ENCODE measurements at regions not wholly inside any gene's neighbourhood (a gene's known extent, or its start where the extent isn't known, plus 50 kb on each side); places are given as distances from the start of the nearest gene placed in this dataset.

DNA sequence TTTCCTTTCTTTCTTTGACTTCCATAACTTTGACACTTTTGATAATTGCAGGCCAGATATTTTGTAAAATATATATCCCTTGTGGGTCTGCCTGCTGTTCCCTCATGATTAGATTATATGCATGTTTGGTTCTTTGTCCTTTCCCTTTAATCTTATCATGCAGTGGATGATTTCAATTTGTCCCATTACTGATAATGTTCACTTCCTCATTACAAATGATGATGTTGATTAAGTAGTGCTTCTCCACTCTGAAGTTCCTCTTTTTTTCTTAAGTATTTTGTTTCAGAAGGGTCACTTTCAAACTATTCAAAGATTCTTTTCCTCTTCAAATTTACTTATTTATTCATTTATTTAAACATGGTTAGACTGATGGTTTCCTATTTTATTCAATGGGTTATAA lies 898.1 kb downstream of the XPNPEP1 start:
- H3K27ac ChIP-seq (ENCODE audit: low read depth, low read length) = no peak overlapping the region
- H2AFZ ChIP-seq (ENCODE audit: low read length, unreplicated experiment) = no peak overlapping the region
- no peaks in the 10 kb centered on the region for H3K36me3 ChIP-seq (ENCODE audit: insufficient read depth, low read length)
- no peaks in the 10 kb centered on the region for H3K79me2 ChIP-seq (ENCODE audit: control insufficient read depth, insufficient read depth, low read length, unreplicated experiment)
- H3K4me3 ChIP-seq (ENCODE audit: low read depth, low read length) = no peak overlapping the region
- no peaks in the 10 kb centered on the region for H3K4me1 ChIP-seq (ENCODE audit: control insufficient read depth, insufficient read depth, low read length, unreplicated experiment)
- H3K27me3 ChIP-seq (ENCODE audit: insufficient read depth, low read length) = no peaks in the 10 kb centered on the region

DNA sequence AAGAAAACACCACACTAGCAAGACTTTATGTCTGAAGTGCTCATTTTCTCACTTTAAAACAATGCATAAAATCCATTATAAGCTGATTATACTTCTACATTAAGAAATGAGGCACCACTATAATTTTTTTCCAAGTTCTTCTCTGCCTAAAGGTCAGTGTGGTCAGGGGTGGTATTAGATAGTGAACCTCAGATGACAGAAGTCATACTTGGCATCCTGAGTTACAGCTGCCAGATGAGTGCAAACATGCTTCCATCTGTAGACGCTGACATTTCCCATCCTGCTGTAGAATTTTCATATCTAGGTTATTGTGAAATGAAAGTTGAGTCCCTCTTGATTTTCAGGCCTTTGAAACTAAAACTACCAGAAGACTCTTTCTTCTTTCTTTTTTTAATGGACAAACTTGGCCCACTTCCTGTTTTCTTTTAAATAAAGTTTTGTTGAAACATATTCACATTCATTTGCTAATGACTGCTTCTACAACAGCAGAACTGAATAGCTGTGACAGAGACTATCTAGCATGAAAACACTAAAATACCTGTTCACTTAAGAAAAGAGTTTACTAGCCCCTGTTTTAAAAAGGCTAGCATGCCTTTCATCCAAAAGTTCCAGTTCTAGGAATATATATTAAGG lies 900.8 kb downstream of the XPNPEP1 start:
- no peaks in the 10 kb centered on the region for H3K4me1 ChIP-seq (ENCODE audit: control insufficient read depth, insufficient read depth, low read length, unreplicated experiment)
- no peak overlapping the region for H2AFZ ChIP-seq (ENCODE audit: low read length, unreplicated experiment)
- no peaks in the 10 kb centered on the region for H3K36me3 ChIP-seq (ENCODE audit: insufficient read depth, low read length)
- no peak overlapping the region for H3K27ac ChIP-seq (ENCODE audit: low read depth, low read length)
- H3K4me3 ChIP-seq (ENCODE audit: low read depth, low read length) = no peak overlapping the region
- no peaks in the 10 kb centered on the region for H3K27me3 ChIP-seq (ENCODE audit: insufficient read depth, low read length)
- H3K79me2 ChIP-seq (ENCODE audit: control insufficient read depth, insufficient read depth, low read length, unreplicated experiment) = no peaks in the 10 kb centered on the region

DNA sequence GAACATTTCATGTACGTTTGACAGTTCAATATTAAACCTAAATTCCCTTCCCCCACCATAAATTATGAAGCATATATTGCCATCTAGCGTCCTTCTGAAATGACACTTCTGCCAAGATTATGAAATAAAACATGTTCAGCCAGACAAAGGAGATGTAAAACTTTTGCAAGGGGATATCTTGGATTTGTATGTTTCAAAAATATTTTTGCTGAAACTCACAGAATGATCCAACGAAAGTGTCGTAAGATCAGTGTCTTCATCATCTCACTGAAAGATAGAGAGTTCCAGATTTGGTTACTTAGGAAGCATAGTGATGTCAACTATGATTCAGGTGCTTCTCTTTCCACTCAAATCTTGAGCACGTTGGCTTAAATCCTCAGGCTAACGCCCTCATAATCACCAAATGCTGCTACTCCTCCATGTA lies 904.3 kb downstream of the XPNPEP1 start:
- Histone ChIP-seq H3K36me3 (ENCODE audit: insufficient read depth, low read length) (no peaks in the 10 kb centered on the region), H3K27ac (ENCODE audit: low read depth, low read length) (no peak overlapping the region), H3K27me3 (ENCODE audit: insufficient read depth, low read length) (no peaks in the 10 kb centered on the region), H3K4me3 (ENCODE audit: low read depth, low read length) (no peak overlapping the region), H3K4me1 (ENCODE audit: control insufficient read depth, insufficient read depth, low read length, unreplicated experiment) (no peaks in the 10 kb centered on the region), H2AFZ (ENCODE audit: low read length, unreplicated experiment) (no peak overlapping the region), H3K79me2 (ENCODE audit: control insufficient read depth, insufficient read depth, low read length, unreplicated experiment) (no peaks in the 10 kb centered on the region)

DNA sequence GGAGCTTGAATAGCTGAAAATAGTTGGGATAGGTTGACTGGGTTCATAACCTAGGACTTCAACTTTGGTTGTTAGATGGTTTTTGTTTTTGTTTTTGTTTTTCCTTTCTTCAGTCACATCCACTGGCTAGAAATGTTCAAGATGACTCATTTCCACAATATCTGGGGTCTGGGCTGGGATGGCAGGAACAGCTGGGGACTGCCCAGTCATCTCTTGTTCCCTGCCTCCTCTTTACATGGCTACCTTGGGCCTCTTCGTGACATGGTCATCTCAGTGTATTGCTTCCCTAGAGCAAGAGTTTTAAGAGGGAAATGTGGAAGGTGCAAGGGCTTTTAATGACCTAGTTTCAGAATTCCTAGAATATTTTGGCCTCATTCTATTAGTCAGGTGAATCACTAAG lies 915.8 kb downstream of the XPNPEP1 start:
- Histone ChIP-seq H3K4me1 (ENCODE audit: control insufficient read depth, insufficient read depth, low read length, unreplicated experiment) (no peaks in the 10 kb centered on the region), H2AFZ (ENCODE audit: low read length, unreplicated experiment) (no peak overlapping the region), H3K79me2 (ENCODE audit: control insufficient read depth, insufficient read depth, low read length, unreplicated experiment) (no peaks in the 10 kb centered on the region), H3K36me3 (ENCODE audit: insufficient read depth, low read length) (no peaks in the 10 kb centered on the region), H3K4me3 (ENCODE audit: low read depth, low read length) (no peak overlapping the region), H3K27ac (ENCODE audit: low read depth, low read length) (no peak overlapping the region), H3K27me3 (ENCODE audit: insufficient read depth, low read length) (no peaks in the 10 kb centered on the region)

DNA sequence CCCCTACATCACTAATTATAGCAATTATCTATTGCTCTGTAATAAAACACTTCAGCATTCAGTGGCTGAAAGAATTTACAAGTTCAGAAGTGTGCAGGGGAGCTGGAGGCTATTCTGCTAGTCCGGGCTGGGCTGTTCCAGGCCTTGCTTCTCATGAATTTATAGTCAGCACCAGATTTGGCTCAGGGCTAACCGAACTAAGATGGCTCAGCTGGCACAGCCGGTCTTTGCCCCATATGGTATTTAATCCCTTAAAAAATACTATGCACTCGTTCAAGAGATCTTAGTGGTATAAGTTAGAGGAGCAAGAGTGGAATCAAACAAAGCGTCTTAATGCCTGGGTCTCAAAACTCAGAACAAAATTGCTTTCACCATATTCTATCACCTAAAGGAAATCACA lies 932.9 kb downstream of the XPNPEP1 start:
- no peak overlapping the region for H3K27ac ChIP-seq (ENCODE audit: low read depth, low read length)
- no peaks in the 10 kb centered on the region for H3K27me3 ChIP-seq (ENCODE audit: insufficient read depth, low read length)
- H3K4me3 ChIP-seq (ENCODE audit: low read depth, low read length) = no peak overlapping the region
- H3K36me3 ChIP-seq (ENCODE audit: insufficient read depth, low read length) = no peaks in the 10 kb centered on the region
- H2AFZ ChIP-seq (ENCODE audit: low read length, unreplicated experiment) = no peak overlapping the region
- no peaks in the 10 kb centered on the region for H3K79me2 ChIP-seq (ENCODE audit: control insufficient read depth, insufficient read depth, low read length, unreplicated experiment)
- no peaks in the 10 kb centered on the region for H3K4me1 ChIP-seq (ENCODE audit: control insufficient read depth, insufficient read depth, low read length, unreplicated experiment)

DNA sequence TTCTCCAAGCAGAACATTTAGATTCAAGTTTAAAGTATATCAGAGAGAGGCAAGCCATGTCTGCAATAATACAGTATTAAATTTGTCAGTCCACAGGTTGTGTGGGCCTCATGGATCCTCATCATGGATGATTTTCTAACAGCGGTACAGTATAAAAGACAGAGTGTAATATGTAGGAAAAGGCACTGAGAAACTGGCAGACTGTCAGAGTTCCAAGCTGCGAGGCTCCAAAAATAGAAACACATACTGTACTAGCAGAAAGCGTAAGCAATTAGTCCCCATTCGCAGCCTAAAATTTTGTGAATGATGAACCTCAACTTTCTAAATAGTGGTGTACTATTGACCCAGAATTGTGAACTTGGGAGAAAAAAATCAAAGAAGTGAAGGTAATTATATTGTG lies 933.3 kb downstream of the XPNPEP1 start:
- no peaks in the 10 kb centered on the region for H3K27me3 ChIP-seq (ENCODE audit: insufficient read depth, low read length)

DNA sequence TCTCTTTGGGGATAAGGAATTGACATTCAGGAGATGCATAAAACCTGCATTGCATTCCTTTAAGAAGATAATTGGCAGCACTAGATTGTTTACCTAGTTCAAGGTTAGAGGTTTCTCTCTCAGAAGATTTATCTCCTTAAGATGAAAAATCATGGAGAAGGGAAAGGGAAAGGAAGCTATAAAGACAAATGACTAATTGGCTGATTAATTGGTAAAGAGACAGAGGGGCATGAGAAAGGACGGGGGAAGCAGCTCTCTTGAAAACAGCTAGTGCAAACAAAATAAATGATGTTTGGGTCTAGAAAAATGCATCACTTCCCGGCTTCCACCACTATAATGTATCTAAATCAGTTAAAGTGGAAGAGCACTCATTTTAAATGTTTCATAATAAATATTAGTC lies 941.2 kb downstream of the XPNPEP1 start:
- Histone ChIP-seq H2AFZ (ENCODE audit: low read length, unreplicated experiment) (no peak overlapping the region), H3K79me2 (ENCODE audit: control insufficient read depth, insufficient read depth, low read length, unreplicated experiment) (no peaks in the 10 kb centered on the region), H3K36me3 (ENCODE audit: insufficient read depth, low read length) (no peaks in the 10 kb centered on the region), H3K4me1 (ENCODE audit: control insufficient read depth, insufficient read depth, low read length, unreplicated experiment) (no peaks in the 10 kb centered on the region), H3K27me3 (ENCODE audit: insufficient read depth, low read length) (no peaks in the 10 kb centered on the region), H3K27ac (ENCODE audit: low read depth, low read length) (no peak overlapping the region), H3K4me3 (ENCODE audit: low read depth, low read length) (no peak overlapping the region)

More for the DNA sequence above, 933.3 kb downstream of the XPNPEP1 start:
- Histone ChIP-seq H3K4me1 (ENCODE audit: control insufficient read depth, insufficient read depth, low read length, unreplicated experiment) (no peaks in the 10 kb centered on the region), H3K4me3 (ENCODE audit: low read depth, low read length) (no peak overlapping the region), H3K36me3 (ENCODE audit: insufficient read depth, low read length) (no peaks in the 10 kb centered on the region), H2AFZ (ENCODE audit: low read length, unreplicated experiment) (no peak overlapping the region), H3K79me2 (ENCODE audit: control insufficient read depth, insufficient read depth, low read length, unreplicated experiment) (no peaks in the 10 kb centered on the region), H3K27ac (ENCODE audit: low read depth, low read length) (no peak overlapping the region)

DNA sequence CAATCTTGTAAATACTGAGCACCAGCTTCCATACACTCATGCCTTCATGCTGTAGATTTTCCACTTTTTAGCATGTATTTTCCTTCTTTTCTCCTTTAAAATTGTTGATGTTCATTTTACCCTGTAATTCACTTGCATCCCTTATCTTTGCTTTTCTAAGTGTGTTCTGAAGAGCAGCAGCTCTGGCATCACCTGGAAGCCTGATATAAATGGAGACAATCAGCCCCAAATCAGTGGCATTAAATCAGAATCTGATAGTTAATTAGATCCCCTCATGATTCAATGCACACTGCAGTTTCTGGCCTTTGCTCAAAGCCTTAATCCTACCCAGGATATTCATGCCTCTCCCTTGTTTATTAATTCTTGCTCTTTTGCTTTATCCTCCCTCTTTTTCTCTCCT lies 942.4 kb downstream of the XPNPEP1 start:
- Histone ChIP-seq H3K4me1 (ENCODE audit: control insufficient read depth, insufficient read depth, low read length, unreplicated experiment) (no peaks in the 10 kb centered on the region), H3K27ac (ENCODE audit: low read depth, low read length) (no peak overlapping the region), H3K4me3 (ENCODE audit: low read depth, low read length) (no peak overlapping the region), H3K27me3 (ENCODE audit: insufficient read depth, low read length) (no peaks in the 10 kb centered on the region), H3K36me3 (ENCODE audit: insufficient read depth, low read length) (no peaks in the 10 kb centered on the region), H3K79me2 (ENCODE audit: control insufficient read depth, insufficient read depth, low read length, unreplicated experiment) (no peaks in the 10 kb centered on the region), H2AFZ (ENCODE audit: low read length, unreplicated experiment) (no peak overlapping the region)

DNA sequence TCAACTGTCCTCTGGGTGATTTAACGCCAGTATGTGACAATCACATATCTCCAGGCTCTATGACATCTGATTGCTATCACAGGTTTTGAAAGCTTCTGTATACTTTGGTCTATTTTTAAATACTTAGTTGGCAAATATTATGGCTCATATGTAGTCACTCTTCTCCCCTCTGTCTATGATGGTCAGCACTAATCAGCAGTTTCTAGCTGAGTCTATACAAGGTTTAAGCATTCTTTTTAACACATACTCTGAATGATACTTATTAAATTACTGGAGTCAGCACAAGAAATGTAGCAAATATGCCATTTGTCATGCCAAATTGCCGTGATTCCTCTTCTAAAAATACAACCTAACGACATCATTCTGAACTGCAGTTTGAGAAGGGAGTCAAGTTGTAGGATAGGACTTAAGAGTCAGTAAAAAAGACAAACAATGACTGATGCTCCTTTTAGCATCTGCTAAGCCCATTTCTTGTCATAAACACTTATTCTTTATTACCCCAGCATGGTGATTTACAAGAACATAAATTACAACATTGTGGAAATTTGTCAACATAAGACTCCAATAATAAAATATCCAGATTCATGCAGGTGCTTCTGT lies 947.8 kb downstream of the XPNPEP1 start:
- H3K79me2 ChIP-seq (ENCODE audit: control insufficient read depth, insufficient read depth, low read length, unreplicated experiment) = no peaks in the 10 kb centered on the region
- H3K27ac ChIP-seq (ENCODE audit: low read depth, low read length) = no peak overlapping the region
- no peaks in the 10 kb centered on the region for H3K4me1 ChIP-seq (ENCODE audit: control insufficient read depth, insufficient read depth, low read length, unreplicated experiment)
- H3K27me3 ChIP-seq (ENCODE audit: insufficient read depth, low read length) = no peaks in the 10 kb centered on the region
- no peak overlapping the region for H3K4me3 ChIP-seq (ENCODE audit: low read depth, low read length)
- H2AFZ ChIP-seq (ENCODE audit: low read length, unreplicated experiment) = no peak overlapping the region
- no peaks in the 10 kb centered on the region for H3K36me3 ChIP-seq (ENCODE audit: insufficient read depth, low read length)

DNA sequence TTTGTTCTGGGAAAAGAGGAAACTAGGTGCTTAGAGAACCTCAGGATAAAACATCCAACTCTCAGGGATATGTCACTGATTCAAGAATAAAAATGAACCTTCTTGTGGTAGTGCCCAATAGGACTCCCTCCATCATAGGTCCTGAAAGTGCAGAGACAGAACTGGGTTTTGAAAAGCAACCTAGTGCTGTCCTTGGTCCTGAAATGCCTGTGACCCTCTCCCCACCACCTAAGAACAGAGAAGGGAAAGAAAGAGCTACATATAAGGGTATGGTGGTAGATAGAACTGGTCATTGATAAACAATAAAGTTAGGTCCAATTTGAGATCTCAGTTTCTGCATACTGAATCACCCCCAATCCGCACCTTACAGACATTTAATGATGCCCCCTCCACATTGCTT lies 953.3 kb downstream of the XPNPEP1 start:
- Histone ChIP-seq H2AFZ (ENCODE audit: low read length, unreplicated experiment) (no peak overlapping the region), H3K79me2 (ENCODE audit: control insufficient read depth, insufficient read depth, low read length, unreplicated experiment) (no peaks in the 10 kb centered on the region), H3K27ac (ENCODE audit: low read depth, low read length) (no peak overlapping the region), H3K4me1 (ENCODE audit: control insufficient read depth, insufficient read depth, low read length, unreplicated experiment) (no peaks in the 10 kb centered on the region), H3K36me3 (ENCODE audit: insufficient read depth, low read length) (no peaks in the 10 kb centered on the region), H3K4me3 (ENCODE audit: low read depth, low read length) (no peak overlapping the region), H3K27me3 (ENCODE audit: insufficient read depth, low read length) (no peaks in the 10 kb centered on the region)

DNA sequence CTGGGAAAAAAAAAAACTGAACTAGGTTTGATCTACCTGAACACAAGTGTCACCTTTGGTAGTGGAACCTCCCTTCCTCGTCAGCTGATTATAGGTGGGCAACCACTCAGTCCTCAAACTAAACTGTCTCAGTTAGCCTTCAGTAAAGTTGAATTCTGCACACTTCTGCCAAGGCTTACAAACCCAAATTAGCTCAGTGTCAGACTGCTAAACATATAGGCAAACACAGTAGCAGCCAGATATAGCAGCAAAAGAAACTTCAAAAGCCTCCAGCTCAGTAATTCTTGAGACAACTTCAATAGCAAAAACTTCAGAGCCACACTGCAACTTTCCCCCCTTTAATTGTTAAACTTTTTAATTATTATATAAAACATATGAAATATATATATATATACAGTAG lies 956.9 kb downstream of the XPNPEP1 start:
- H3K4me3 ChIP-seq (ENCODE audit: low read depth, low read length) = no peak overlapping the region
- H2AFZ ChIP-seq (ENCODE audit: low read length, unreplicated experiment) = no peak overlapping the region
- no peak overlapping the region for H3K27ac ChIP-seq (ENCODE audit: low read depth, low read length)
- no peaks in the 10 kb centered on the region for H3K4me1 ChIP-seq (ENCODE audit: control insufficient read depth, insufficient read depth, low read length, unreplicated experiment)
- no peaks in the 10 kb centered on the region for H3K27me3 ChIP-seq (ENCODE audit: insufficient read depth, low read length)
- no peaks in the 10 kb centered on the region for H3K36me3 ChIP-seq (ENCODE audit: insufficient read depth, low read length)
- H3K79me2 ChIP-seq (ENCODE audit: control insufficient read depth, insufficient read depth, low read length, unreplicated experiment) = no peaks in the 10 kb centered on the region
